ENCODE measurements at regions not wholly inside any gene's neighbourhood (a gene's known extent, or its start where the extent isn't known, plus 50 kb on each side); places are given as distances from the start of the nearest gene placed in this dataset.
A peak's percentile ranks its signal among the peaks of the same experiment; 100 is the strongest.
"Not testable (repeated sequence)": the region's sequence is repeated elsewhere in the genome, so short reads cannot be mapped to it uniquely, and the experiment has no call there.

- FAIRE-seq, result no peak
Measured at GRCh38 chr10:29879862-29880261, 179.5 kb downstream of the JCAD start.

- no peak for FAIRE-seq
Measured at GRCh38 chr10:29878492-29878891, 180.9 kb downstream of the JCAD start.

- no peak for FAIRE-seq
Measured at GRCh38 chr10:29877793-29878491, 181.4 kb downstream of the JCAD start.

GRCh38 chr10:29876008-29876555, 183.3 kb downstream of the JCAD start:
- no peak for FAIRE-seq

- peak; percentile 58 for FAIRE-seq
Measured at GRCh38 chr10:29874606-29875269, 184.6 kb downstream of the JCAD start.

GRCh38 chr10:29873941-29874484, 185.4 kb downstream of the JCAD start:
- no peak for FAIRE-seq

GRCh38 chr10:29870522-29871044, 188.8 kb downstream of the JCAD start:
- FAIRE-seq, result no peak

- FAIRE-seq, result no peak
Measured at GRCh38 chr10:29869593-29869992, 189.8 kb downstream of the JCAD start.

GRCh38 chr10:29866356-29866755, 193.0 kb downstream of the JCAD start:
- FAIRE-seq, result no peak

- FAIRE-seq, result no peak
Measured at GRCh38 chr10:29865700-29866355, 193.6 kb downstream of the JCAD start.

GRCh38 chr10:29862923-29863614, 196.3 kb downstream of the JCAD start:
- peak; percentile 37 for FAIRE-seq

GRCh38 chr10:29861811-29862505, 197.4 kb downstream of the JCAD start:
- FAIRE-seq, result no peak

- FAIRE-seq, result not testable (repeated sequence)
Measured at GRCh38 chr10:29861231-29861630, 198.2 kb downstream of the JCAD start.

GRCh38 chr10:29860166-29860565, 199.2 kb downstream of the JCAD start:
- peak; percentile 62 for FAIRE-seq

- no peak for FAIRE-seq
Measured at GRCh38 chr10:29859521-29860130, 199.8 kb downstream of the JCAD start.

- FAIRE-seq, result no peak
Measured at GRCh38 chr10:29858702-29859267, 200.6 kb downstream of the JCAD start.

- FAIRE-seq, result no peak
Measured at GRCh38 chr10:29857843-29858701, 201.3 kb downstream of the JCAD start.

GRCh38 chr10:29856295-29856694, 203.1 kb downstream of the JCAD start:
- FAIRE-seq, result no peak

GRCh38 chr10:29853913-29854312, 205.5 kb downstream of the JCAD start:
- no peak for FAIRE-seq

GRCh38 chr10:29851241-29851640, 208.1 kb downstream of the JCAD start:
- no peak for FAIRE-seq

All from endometrium (tissue), 2 donors.